Effector CD4-positive, alpha-beta T cell (primary cell): ENCODE measurements at regions not wholly inside any gene's neighbourhood (a gene's known extent, or its start where the extent isn't known, plus 50 kb on each side); places are given as distances from the start of the nearest gene placed in this dataset.
"Not testable (repeated sequence)": the region's sequence is repeated elsewhere in the genome, so short reads cannot be mapped to it uniquely, and the experiment has no call there.

ENCODE experiments used
- DNase-seq: peaks from one replicate; pipeline ENCODE4 v3.0.0-alpha.2; 2020

DNA sequence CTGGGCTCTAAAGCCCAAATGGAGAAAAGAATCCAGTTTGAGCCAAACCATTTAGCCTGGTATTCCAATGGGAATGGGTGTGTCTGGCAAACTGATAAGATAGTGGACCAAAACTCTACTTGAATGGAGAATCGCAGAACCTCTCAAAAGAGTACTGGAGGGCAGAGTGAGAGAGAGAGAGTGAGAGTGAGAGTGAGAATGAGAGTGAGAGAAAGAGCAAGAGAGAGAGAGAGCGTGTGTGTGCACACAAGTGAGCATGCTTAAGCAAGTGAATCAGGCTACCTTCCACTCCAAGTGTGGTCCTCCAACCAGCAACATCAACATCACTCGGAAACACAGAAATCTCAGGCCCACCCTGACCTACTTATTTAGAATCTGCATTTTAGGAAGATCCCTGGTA, 58.8 kb downstream of the UQCRFS1 start:
- no peak for DNase-seq

DNA sequence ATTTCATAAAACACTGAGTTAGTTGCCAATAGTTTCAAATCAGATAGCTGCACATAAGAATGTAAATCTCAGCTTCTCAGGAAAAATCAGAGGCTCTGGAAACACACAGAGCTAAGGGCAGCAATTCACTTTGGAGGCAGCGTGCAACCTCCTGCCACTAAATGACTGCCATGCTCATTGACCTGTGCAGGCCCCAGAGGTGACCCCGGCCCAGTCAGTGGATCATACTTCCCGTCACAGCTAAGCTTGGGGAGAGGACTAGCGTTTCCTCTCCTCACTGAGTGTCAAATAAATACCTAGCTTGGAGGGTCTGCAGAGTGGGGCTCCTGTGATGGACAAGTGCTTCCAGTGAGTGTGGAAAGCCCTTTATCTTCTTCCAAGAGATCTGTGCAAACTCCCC, 67.2 kb downstream of the UQCRFS1 start:
- no peak for DNase-seq

DNA sequence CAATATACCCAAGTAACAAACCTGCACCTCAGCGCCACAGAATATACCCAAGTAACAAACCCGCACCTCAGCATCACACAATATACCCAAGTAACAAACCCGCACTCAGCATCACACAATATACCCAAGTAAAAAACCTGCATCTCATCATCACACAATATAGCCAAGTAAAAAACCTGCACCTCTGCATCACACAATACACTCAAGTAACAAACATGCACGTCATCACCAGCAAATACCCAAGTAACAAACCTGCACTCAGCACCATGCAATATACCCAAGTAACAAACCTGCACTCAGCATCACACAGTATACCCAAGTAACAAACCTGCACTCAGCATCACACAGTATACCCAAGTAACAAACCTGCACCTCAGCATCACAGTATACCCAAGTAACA, 69.8 kb downstream of the UQCRFS1 start:
- DNase-seq: no peak

DNA sequence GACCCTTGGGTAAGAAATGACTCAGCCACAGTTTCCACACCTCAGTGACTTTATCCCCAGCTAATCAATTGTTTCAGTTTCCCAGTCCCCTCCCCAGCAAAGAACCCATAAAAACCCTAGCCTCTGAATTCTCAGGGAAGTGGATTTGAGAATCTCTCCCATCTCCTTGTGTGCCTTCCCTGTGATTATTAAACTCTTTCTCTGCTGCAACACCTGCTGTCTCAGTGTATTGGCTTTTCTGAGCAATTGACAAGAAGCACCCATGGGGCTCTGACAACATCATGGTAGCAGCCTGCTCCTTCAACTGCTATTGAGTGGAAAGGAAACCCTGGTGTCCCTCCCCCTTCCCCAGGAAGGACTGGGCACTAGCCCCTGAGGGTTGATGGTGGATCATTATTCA, 73.7 kb downstream of the UQCRFS1 start:
- DNase-seq: no peak

DNA sequence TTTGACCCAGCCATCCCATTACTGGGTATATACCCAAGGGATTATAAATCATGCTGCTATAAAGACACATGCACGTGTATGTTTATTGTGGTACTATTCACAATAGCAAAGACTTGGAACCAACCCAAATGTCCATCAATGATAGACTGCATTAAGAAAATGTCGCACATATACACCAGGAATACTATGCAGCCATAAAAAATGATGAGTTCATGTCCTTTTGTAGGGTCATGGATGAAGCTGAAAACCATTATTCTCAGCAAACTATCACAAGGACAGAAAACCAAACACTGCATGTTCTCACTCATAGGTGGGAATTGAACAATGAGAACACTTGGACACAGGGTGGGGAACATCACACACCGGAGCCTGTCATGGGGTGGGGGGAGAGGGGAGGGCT, 74.7 kb downstream of the UQCRFS1 start:
- DNase-seq: not testable (repeated sequence)

DNA sequence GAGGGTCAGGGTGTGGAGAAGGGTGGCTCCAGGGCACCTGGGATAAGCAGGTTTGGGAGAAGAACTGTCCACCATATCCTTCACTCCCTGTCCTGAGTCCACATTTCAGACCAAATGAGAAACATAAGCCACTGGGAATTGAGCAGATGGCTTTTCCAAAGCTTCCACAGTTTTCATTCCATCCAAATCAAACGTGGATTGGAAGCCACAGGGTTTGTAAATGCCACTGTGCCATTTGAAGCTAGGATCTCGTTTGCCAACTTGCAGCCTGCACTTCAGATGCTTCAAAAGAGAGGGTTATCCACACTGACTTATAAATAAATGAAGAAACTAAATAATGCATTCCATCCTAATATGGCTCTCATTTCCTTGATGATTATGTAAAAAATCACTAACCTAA, 81.5 kb downstream of the UQCRFS1 start:
- no peak for DNase-seq

DNA sequence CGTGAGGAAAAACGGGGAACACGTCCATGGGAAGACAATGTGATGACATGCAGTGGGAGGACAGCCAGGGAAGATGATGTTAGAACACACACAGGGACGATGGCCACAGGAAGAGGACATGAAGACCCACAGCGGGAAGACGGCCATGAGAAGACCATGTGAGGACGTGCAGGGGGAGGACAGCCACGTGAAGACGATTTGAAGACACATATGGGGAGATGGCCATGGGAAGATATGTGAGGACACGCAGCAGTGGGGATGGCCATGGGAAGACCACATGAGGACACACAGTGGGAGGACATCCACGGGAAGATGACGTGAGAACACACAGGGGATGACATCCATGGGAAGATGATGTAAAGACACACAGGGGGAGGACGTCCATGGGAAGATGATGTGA, 83.8 kb downstream of the UQCRFS1 start:
- no peak for DNase-seq

DNA sequence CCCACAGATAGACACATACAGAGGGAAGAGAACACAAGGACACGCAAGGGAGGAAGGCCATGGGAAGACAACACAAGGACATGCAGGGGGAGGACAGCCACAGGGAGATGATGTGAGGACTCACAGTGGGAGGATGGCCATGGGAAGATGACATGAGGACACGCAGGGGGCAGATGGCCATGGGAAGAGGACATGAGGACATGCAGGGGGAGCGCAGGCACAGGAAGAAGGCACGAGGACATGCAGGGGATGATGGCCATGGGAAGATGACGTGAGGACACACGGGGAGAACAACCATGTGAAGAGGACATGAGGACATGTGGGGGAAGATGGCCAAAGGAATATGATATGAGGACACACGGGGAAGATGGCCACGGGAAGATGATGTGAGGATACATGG, 84.7 kb downstream of the UQCRFS1 start:
- DNase-seq: no peak

DNA sequence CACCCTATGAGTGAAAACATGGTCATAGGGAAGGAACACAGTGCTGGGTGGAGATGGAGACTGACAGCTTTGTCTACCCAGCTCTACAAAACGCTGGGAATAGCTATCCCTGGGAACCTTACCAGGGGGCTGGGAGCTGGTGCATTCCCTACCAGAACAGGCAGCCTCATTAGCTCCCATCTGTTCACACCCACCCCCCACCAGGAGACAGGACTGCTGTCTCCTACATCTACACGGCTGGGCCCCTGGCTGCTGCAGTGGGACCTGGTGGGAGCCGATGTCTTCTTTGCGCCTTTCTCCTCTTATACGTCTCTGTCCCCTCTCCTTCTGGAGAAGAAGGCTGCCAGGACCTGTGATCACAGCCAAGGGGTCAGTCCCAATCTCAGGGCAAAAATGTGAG, 90.8 kb downstream of the UQCRFS1 start:
- DNase-seq: no peak

DNA sequence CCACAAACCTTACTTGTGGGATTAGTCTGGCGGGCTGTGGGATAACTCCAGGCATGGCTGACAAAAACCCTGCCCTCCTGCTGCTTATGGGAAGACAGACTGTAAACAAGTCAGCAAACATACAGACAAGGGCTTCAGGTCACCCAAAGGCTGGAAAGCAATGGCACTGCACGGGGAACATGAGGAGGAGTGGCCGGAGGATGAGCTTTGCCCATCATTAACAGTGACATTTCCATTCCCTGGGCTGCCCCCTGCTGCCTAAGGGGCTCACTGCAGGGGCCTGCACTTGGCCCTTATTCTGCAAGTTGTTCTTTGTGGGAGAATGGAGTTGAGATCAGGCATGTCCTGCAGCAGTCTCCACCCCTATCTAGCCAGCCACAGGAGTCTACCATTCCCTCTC, 91.3 kb downstream of the UQCRFS1 start:
- DNase-seq: no peak

DNA sequence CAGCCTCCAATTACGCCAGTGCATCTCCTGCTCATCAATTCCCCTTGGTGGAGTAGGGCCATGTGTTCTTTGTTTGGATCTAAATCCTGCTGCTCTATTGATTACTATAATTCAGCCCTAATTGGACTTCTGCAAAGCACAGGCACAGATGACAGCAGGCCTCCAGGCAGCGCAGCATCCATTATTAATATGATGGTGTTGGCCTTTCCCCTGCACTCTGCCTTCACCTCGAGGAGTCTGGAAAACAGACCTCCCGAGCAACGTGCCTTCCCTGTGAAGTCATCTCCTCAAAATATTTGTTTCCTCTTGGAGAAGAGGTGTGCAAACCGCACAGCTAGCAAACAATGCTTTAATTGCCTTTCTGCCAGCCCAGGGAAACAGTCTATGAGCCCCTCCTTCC, 92.5 kb downstream of the UQCRFS1 start:
- DNase-seq: no peak

DNA sequence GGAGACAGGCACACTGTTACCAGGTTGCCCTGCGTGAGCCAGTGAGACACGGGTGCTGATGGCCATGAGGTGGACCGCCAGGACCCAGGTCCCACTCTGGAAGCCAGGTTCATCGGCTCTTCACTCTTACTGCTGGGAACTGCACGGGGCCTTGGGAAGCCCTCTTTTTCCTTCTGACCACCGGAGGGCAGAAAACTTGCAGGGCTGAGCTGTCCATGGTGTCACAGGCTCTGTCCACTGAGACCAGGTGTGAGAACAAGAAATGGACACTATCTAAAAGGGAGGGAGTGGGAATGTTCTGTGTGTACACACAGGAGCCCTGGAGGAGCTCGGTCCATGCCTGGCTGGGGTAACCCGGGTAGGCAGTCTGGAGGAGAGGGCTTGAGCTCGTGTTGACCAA, 93.4 kb downstream of the UQCRFS1 start:
- DNase-seq: no peak

DNA sequence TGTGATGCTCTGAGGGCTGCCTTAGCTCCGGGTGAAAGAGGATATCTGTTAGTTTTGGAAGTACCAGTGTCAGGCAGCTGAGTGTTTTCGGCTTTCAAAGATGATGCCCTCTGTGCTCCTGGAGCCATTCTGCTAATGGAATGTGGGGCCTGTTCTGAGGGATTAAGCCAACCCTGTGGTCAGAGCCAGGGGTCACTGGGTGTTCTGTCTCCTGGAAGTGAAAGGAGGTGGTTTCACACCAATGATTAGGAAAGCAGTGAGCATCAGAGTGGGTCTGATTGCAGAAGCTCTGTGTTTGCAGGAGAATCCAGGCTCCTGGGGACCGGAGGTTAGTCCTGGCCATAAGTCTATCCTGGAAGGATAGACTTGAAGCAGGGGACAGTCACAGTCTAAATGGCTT, 94.6 kb downstream of the UQCRFS1 start:
- no peak for DNase-seq

DNA sequence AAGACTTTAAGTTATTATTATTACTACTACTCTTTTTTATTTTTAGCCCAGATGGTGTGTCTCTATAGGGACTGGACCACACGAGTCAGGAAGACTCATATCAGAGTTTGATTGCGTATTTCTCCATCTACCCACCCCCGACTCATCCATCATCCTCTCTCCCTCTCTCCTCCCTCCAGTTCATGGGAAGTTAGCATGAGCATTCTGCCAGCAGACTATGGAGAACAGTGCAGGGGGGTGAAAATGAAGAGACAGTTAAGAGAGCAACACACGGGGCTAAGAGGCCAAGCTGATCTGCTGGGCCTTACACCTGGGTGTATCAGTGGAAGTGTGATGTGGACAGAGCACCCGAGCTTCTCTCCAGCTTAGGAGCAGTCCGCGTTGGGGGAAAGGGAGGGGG, 95.0 kb downstream of the UQCRFS1 start:
- no peak for DNase-seq

DNA sequence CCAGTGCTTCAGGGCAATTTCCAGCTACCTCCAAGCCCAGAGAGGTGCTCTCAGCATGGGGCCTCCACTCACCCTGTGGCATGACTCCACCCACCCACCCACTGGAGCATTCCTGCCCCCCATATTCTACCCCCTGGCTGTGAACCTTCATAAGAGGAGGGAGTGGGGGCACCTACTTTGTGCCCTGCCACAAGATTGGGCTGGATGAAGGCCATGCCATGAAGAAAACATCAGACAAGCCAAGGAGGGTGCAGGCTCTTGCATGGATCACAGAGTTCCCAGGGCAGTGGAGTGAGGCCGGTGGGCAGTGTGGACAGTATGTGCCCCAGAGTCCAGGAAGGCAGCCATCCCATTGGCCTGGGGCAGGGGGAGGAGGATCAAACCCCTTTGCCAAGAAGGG, 97.8 kb downstream of the UQCRFS1 start:
- DNase-seq: no peak

DNA sequence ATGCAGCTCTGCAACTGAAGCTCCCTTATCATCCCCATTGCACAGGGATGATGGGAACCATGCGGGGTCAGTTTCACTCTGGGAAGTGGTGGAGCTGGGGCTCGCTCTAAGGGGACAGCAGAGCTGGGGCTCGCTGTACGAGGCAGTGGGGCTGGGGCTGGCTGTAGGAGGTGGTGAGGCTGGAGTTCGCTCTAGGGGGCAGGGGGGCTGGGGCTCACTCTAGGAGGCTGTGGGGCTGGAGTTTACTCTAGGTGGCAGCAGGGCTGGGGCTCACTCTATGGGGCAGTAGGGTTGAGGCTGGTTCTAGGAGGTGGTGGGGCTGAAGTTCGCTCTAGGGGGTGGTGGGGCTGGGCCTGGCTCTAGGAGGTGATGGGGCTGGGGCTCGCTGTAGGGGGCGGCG, 99.1 kb downstream of the UQCRFS1 start:
- DNase-seq: no peak

DNA sequence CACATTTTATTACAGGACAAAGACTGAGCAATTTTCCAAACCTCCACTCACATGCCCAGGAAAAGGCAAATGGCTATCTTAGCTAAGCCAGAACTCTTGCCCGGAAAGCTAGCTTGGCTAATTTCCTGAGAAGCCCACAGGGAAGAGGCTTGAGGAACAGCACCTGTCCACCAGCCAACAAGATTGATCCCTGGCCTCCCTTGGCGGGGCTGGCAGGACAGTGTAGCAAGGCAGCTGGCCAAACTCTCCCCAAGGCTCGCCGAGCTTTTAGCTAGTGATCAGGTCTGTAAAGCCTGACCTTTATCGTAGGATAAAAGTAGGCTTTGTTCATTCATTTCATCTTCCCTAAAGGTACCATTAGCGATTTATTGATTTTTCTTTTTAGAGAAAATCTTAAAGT, 101.4 kb downstream of the UQCRFS1 start:
- DNase-seq: no peak

DNA sequence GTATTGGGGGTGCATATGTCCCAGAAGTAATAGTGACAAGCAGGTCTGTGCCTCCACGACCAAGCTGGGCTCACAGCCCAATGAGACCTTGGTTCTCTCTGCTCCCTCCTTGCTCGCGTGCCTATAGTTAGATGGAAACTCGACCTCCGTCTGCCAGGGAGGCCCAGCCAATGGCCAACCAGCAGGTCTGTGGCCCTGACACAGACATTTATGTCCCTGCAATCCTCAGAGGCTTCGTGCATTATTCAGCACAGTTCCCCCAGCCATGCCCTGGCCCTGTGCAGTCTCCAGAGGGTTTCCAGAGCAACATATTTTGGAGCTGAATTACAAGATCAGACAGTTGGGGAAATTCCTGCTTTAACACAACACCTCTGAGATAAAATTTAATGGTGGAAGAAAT, 105.1 kb downstream of the UQCRFS1 start:
- DNase-seq: no peak

DNA sequence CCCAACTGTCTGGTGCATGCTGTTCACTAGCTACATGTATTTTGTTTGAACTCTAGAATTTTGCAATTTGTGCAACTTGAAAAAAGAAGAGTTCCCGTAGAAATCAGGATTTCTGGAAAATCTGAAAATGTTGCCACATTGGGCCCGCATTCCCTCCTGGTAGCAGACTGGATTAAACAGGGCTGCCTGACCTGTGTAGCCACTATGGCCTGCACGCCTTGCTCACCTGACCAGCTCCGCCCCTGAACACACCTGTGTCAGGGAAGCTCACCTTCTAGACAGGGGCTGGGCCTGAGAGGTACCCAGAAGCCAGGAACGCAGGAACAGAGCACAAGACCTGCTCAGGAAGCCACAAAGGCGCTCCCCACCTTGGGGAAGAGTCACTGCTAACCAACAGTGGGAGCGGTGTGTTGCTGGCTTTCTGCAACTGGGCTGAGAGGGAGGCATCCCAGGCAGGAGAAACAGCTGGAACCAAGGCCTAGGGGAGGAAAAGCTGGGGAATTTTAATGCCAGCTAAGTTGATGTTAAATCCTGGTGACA, 106.5 kb downstream of the UQCRFS1 start:
- DNase-seq: no peak

DNA sequence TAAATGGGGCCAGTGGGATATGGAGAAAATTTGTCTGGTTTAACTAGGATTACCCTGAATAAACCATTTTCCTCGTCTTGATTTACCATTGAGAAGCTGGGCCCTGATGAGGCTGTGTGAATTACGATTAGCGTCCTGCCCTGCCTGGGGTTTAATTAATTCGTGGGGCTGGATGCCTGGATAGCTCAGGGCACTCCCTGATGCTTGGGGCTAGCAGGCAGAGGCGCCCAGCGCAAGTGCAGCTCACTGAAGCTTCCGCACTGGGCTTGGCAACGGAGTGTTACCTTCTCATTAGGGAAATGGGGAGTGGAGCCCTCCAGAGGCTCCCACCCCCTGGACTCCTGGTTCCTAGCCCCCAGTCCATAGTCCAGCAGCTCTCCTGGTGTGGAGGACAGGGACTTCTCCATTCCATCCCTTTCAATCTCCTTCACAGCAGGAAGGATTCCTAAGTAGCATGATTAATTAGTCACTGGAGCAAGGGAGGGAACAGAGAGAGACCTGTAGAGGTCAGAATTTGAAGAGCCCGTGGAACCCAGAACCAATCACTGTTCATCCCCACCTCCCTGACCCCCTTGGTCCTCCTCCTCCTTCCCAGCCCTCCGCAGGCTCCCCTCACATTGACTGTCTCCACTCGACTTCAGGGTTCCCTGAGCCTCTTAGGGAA, 107.2 kb downstream of the UQCRFS1 start:
- no peak for DNase-seq

DNA sequence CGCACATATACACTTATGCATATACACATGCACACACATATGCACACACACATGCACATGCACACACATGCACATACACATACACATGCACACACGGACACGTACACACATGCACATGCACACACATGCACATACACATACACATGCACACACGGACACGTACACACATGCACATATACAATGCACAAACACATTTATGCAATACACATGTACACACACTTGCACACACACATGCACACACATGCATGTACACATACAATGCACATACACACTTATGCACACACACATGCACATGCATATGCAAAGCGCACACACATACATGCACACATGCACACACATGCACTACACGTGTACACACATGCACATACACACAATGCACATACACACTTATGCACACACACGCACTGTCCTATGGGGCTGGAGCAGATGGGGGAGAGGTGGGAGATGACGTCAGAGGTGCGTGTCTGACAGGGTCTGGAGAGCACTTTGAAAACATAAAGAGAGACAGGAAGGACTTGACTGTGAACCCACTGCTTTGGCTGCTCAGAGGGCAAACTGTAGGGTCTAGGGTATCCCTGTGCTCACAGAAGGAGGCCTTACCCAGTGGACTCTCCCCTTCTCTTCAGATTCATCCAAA, 108.2 kb downstream of the UQCRFS1 start:
- DNase-seq: no peak

DNA sequence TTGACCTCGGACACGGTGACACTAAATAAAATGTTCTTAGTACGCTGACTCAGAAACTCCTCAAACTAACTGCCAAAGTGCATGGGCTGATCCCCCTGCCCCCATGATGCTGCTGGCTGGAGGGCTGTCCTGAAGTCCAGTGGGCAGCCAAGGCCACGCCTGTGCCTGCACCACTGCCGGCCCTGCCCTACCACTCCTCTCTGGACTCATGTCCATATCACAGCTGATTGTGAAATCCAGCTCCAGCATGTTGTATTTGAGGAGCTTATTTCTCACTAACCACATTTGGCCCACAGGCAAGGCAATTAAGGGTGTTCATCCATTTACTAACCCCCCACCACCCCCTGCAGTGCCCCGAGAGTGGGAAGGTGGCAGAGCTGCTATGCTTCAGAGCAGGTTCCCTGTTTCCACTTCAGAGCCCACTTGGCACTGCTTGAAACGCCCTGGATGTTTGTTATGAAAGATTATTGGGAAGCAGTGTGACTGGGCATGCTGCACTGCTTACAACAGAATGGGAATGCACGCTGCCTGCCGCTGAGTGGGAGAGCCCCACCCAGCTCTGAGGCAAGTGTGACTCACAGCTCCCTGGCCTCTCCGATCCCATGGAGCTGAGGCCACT, 114.0 kb downstream of the UQCRFS1 start:
- DNase-seq: no peak

DNA sequence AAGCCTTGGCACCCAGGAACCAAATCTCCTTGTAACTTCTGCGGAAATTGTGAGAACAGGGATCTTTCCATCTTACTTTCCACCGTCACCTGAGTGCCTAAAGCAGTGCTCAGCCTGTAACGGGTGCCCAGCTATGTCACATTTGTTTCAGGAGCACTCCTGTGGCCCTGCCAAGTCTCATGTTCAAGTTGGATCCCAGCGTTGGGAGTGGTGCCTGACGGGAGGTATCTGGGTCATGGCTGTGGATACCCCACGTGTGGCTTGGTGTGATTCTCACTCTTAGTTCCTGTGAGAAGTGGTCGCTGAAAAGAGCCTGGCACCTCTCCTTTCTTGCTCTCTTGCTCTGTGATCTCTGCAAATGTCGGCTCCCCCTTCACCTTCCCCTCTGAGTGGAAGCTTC, 114.9 kb downstream of the UQCRFS1 start:
- DNase-seq: no peak

DNA sequence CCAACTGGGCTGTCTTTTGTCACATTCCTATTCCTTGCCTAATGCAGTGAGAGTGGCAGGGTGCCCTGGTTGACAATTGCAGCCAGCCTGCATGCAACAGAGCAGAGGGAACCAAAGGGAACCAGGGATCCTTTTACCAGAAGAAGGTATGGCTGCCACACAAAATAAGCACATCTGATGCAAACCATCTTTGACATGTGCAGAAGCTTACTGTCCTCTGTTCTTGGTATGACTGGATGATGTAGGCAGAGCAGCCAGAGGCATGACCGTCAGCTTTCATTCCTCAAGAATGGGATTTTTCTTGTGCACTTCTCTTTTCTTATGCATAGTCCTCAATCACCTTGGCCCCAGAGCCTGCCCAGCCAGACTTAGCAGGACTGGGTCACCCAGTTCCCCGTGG, 116.1 kb downstream of the UQCRFS1 start:
- DNase-seq: no peak

DNA sequence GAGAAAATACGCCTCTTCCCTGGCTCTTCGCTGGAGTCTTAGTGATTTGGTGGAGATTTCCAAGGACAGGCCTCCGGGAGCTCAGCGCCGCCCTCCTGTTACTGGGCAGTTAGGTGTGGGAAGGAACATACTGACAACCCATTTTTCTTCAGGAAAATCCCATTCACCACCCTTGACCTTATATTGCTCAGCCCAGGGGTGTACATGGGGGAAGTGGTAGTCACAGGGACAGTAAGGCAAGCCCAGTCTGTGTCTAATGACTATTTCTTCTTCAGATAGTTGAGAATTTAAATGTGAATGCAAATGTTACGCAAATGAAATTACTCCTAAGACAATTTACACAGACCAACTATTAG, 119.4 kb downstream of the UQCRFS1 start:
- no peak for DNase-seq
